GM20000 (cell line): ENCODE measurements at regions not wholly inside any gene's neighbourhood (a gene's known extent, or its start where the extent isn't known, plus 50 kb on each side); places are given as distances from the start of the nearest gene placed in this dataset.

Experiments used
- DNase-seq: peaks from one replicate; pipeline ENCODE4 v3.0.0; 2012; ENCODE audit warnings: low spot score
- TF ChIP-seq, protein P1 (sequence below): IDR thresholded peaks from 2 replicates; pipeline ENCODE4 v1.5.1; 2012; ENCODE audit warnings: mild to moderate bottlenecking, control low read depth; ENCODE audit errors: extremely low read depth, missing control alignments

DNA sequence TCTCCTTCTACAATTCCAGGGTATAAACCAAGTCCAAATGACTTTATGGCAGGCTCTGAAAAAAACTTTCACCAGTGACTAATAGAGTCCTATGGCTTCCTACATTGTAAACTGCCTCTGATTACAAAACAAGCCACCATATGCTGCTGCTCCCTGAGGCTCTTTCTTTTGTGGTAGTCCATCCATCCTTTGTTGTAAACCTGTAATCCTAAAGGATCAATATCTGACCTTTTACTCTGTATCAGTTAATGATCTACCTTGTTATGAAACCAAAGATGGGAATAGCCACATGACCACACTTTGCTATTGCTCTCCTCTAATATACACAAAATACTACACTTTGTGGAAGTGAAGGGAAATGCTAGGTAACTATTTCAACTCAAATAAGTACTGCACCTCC lies 434.7 kb upstream of the AGTR1 start:
- TF ChIP-seq, protein P1, sequence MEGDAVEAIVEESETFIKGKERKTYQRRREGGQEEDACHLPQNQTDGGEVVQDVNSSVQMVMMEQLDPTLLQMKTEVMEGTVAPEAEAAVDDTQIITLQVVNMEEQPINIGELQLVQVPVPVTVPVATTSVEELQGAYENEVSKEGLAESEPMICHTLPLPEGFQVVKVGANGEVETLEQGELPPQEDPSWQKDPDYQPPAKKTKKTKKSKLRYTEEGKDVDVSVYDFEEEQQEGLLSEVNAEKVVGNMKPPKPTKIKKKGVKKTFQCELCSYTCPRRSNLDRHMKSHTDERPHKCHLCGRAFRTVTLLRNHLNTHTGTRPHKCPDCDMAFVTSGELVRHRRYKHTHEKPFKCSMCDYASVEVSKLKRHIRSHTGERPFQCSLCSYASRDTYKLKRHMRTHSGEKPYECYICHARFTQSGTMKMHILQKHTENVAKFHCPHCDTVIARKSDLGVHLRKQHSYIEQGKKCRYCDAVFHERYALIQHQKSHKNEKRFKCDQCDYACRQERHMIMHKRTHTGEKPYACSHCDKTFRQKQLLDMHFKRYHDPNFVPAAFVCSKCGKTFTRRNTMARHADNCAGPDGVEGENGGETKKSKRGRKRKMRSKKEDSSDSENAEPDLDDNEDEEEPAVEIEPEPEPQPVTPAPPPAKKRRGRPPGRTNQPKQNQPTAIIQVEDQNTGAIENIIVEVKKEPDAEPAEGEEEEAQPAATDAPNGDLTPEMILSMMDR, result no peak
- DNase-seq, result no peak

DNA sequence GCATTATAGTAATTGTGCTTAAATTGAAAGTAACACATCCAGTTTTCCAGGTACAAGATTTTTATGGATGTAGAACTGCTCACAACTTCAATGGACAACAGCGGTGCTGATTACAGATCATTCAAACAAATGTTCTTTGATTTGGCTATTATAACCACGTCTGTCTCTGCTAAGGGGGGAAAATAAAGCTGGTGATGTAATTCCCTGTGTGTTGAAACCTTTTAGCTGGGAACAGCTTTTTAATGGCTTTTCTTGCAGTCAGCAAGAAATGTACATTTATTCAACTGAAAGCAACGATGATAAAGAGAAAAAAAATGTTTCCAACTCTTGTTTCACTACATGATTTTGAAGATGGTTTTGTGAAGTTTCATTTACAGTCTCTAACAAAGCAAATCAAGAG lies 431.9 kb upstream of the AGTR1 start:
- TF ChIP-seq, protein P1, result no peak
- DNase-seq, result no peak

- TF ChIP-seq, protein P1, result no peak
- DNase-seq, result no peak
Observed at GRCh38 chr3:148266341-148266740, 431.4 kb upstream of the AGTR1 start.

- TF ChIP-seq, protein P1, result no peak
- DNase-seq, result no peak
Observed at GRCh38 chr3:148269816-148270215, 427.9 kb upstream of the AGTR1 start.

- no peak for DNase-seq
- TF ChIP-seq, protein P1, result no peak
Observed at GRCh38 chr3:148280623-148281242, 417.0 kb upstream of the AGTR1 start.

- TF ChIP-seq, protein P1, result no peak
- no peak for DNase-seq
Observed at GRCh38 chr3:148289159-148289558, 408.5 kb upstream of the AGTR1 start.

DNA sequence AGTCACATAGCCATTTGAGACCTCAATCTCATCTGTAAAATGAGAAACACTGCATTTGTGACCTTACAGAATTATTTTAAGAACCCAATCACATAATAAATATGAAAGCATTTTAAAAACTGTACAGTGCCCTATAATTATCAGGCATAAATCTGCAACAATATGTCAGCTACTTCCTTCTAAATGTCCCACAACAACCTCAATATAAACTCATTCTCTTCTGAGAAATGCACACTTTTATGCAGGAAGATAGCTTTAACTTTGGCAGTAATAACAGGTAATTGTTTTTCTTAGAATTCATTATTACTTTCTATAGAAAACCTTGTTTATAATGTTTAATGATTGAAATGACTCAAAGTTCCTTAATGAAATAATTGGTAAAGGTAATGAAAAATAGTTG lies 400.7 kb upstream of the AGTR1 start:
- no peak for DNase-seq
- TF ChIP-seq, protein P1, result no peak
